Bronchial epithelial cell (primary cell): ENCODE measurements at regions not wholly inside any gene's neighbourhood (a gene's known extent, or its start where the extent isn't known, plus 50 kb on each side); places are given as distances from the start of the nearest gene placed in this dataset.
A peak's percentile ranks its signal among the peaks of the same experiment; 100 is the strongest.
"Not testable (repeated sequence)": the region's sequence is repeated elsewhere in the genome, so short reads cannot be mapped to it uniquely, and the experiment has no call there.

Source experiments
- DNase-seq: peaks from one replicate; pipeline ENCODE4 v3.0.0-alpha.2; 2010; ENCODE audit warnings: low read depth
- FAIRE-seq: peaks from 2 replicates; lab custom pipeline; 2011; peaks lifted over from hg19 to GRCh38; lab: Jason Lieb, UNC
- H3K27me3 ChIP-seq: 2 replicates; pipeline ENCODE4 v1.5.1; 2011; ENCODE audit warnings: low read length; ENCODE audit not compliant: control insufficient read depth, insufficient read depth
- H3K36me3 ChIP-seq: 2 replicates; pipeline ENCODE4 v1.5.1; 2011; ENCODE audit warnings: low read length; ENCODE audit not compliant: control insufficient read depth, insufficient read depth
- H3K4me3 ChIP-seq: 2 replicates; pipeline ENCODE4 v1.5.1; 2011; ENCODE audit warnings: mild to moderate bottlenecking, low read depth, low read length, control low read depth
- TF ChIP-seq, protein P1 (sequence below): IDR thresholded peaks from 2 replicates; pipeline ENCODE4 v1.5.1; 2011; ENCODE audit warnings: mild to moderate bottlenecking, moderate library complexity, low read length, control low read depth, inconsistent platforms; ENCODE audit not compliant: insufficient read depth, severe bottlenecking

DNA sequence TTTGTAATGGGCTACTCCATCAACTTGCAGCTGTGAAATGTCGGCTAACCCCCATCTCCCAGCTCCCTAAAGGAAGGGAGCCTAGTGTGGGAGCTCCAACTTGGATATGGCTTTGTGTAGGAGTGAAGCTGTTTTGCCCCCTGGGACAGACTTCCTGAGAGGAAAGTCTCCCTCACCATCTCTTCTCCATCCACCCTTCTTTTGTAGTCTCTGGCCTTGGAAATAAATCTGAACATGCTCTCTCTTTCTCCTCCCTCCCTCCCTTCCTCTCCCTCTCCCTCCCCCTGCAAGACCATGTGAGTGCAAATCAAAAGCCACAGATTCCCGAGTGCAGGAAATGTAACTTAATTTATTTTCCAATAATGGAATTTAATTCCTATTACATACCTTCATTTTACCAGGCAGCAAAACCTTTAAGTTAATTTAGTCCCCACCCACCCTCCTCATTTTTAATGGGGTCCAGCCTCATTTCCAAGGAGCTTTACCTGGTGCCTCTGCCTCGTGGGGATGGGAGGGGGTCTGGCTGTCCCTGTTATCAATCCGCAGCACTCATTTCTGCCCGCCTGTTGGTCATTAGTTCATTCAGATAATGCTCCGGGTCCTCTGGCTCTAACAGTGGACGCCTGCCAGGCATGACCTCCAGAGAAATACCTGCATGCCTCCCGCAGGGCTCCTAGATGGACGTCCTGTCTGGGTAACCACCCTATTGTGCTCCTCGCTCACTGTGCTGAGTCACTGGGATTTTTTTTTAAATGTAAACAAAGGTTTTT lies 122.9 kb upstream of the TAF11L2 start:
- Histone ChIP-seq H3K36me3 (no peaks in the 10 kb centered on the region), H3K4me3 (no peak overlapping the region), H3K27me3 (no peaks in the 10 kb centered on the region)
- DNase-seq (peak; percentile 82), FAIRE-seq (no peak)
- TF ChIP-seq, protein P1, sequence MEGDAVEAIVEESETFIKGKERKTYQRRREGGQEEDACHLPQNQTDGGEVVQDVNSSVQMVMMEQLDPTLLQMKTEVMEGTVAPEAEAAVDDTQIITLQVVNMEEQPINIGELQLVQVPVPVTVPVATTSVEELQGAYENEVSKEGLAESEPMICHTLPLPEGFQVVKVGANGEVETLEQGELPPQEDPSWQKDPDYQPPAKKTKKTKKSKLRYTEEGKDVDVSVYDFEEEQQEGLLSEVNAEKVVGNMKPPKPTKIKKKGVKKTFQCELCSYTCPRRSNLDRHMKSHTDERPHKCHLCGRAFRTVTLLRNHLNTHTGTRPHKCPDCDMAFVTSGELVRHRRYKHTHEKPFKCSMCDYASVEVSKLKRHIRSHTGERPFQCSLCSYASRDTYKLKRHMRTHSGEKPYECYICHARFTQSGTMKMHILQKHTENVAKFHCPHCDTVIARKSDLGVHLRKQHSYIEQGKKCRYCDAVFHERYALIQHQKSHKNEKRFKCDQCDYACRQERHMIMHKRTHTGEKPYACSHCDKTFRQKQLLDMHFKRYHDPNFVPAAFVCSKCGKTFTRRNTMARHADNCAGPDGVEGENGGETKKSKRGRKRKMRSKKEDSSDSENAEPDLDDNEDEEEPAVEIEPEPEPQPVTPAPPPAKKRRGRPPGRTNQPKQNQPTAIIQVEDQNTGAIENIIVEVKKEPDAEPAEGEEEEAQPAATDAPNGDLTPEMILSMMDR = no peak

DNA sequence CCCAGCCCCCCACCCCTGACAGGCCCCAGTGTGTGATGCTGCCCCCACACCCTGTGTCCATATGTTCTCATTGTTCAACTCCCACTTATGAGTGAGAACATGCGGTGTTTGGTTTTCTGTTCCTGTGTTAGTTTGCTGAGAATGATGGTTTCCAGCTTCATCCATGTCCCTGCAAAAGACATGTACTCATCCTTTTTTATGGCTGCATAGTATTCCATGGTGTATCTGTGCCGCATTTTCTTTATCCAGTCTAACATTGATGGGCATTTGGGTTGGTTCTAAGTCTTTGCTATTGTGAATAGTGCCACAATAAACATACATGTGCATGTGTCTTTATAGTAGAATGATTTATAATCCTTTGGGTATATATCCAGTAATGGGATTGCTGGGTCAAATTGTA lies 122.1 kb upstream of the TAF11L2 start:
- H3K36me3 ChIP-seq, FAIRE-seq, H3K27me3 ChIP-seq, H3K4me3 ChIP-seq, DNase-seq: not testable (repeated sequence)

DNA sequence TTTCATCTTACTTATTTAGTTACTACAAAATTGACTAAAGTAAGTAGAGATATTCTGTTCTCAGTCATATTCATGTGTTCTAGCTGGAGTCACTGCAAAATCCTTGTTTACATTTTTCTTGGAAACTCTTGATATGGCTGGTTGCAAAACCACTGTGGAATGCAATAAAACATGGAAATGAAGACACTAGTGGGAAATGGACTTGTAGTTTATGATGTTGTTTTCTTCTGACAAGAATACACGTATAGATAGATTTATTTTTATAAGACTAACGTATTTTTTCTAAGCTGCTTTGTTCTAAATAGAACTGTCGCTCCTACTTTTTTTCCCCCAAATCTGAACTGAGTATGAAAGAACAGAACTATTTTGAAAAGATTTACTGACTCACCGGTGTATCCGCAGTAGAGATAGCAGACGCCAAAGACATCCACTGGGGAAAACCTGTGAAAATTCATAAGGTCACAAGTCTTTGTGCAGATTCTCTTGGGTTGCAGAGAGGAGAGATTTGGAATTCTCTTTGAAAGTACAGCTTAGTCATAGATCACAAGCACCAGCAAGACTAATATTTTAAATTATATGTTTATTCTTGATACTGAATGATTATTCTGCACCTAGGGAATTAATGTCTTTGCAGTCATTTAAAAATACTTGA lies 119.6 kb upstream of the TAF11L2 start:
- TF ChIP-seq, protein P1 = no peak
- Histone ChIP-seq H3K27me3 (no peaks in the 10 kb centered on the region), H3K4me3 (no peak overlapping the region), H3K36me3 (no peaks in the 10 kb centered on the region)
- FAIRE-seq (no peak), DNase-seq (no peak)

DNA sequence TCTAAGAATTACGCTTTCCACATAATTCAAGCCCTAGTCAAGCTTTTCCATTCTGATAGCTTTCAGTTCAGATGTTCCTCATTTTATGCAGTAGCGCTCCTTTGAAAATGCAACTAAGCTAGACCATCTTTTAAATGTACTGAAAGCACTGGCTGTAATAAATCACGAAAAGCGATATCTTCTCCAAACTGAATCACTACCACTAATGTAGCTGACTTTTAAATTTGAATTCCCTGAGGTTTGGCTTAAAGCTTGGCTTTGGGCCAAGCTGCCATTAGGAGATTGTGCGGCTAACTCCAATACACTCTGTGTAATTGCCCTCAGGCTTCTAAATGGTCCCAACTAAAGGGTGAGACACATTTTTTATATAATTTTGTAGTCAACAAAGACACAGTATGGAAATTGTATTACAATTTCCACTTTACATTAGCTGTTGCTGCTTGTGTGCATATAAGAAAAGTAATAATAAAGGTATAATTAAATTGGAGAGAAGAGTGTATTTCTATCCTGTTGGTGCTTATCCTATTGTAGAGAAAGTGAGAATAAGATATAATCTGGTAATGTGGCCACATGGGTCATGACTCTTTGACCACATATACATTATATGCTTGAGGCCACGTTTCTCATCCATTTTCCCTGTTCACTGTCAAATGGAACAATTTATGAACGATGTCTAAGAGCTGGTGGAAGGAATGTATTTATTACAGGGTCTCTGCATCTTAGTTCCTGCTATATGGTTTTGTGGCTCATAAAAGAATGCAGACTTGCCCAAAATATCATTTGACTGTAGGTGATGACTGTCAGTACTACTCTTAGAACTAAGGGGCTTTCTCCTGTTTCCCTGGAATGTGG lies 118.7 kb upstream of the TAF11L2 start:
- FAIRE-seq = no peak
- no peak for DNase-seq

DNA sequence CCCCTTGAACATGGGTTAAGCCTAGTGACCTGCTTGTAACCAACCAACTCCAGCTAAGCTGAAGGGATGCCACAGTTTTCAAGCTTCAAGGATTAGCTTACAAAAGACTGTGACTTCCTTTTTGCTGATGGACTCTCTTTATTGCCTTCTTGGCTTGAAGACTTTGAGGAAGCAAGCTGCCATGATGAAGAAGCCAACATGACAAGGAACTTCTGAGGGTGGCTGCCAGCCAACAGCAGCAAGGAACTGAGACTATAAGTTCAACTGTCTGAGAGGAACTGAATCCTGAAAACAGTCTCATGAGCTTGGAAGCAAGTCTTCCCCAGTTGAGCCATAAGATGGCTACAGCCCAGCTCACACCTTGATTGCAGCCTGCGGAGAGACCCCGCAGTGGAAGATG lies 116.1 kb upstream of the TAF11L2 start:
- Histone ChIP-seq H3K36me3 (no peaks in the 10 kb centered on the region), H3K27me3 (no peaks in the 10 kb centered on the region), H3K4me3 (no peak overlapping the region)
- FAIRE-seq (no peak), DNase-seq (no peak)
- TF ChIP-seq, protein P1 = no peak

More for the DNA sequence above, 118.7 kb upstream of the TAF11L2 start:
- H3K36me3 ChIP-seq = no peaks in the 10 kb centered on the region
- H3K27me3 ChIP-seq = no peaks in the 10 kb centered on the region
- TF ChIP-seq, protein P1 = no peak
- no peak overlapping the region for H3K4me3 ChIP-seq

DNA sequence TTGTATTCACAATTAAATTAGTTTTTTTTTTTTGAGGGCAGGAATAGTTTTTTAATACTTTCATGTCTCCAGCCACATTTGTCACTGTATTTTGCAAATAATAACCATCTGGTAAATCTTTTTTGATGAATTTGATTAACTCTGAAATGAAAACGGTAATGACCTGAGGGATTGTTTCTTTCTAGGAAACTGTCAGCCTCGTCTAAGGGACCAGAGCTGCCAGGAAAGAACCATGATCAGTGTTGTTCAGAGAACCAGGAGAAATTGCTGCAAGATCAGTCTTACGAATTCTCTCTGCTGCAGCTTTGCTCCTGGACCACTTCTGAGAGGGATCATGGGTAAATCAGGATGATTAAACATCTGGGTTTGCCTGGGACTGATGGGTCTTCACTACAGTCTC lies 114.5 kb upstream of the TAF11L2 start:
- TF ChIP-seq, protein P1 = no peak
- DNase-seq (no peak), FAIRE-seq (no peak)
- no peaks in the 10 kb centered on the region for H3K27me3 ChIP-seq
- H3K4me3 ChIP-seq = no peak overlapping the region
- H3K36me3 ChIP-seq = no peaks in the 10 kb centered on the region
